Left ventricle myocardium inferior (tissue), 1 donor: ENCODE measurements at regions not wholly inside any gene's neighbourhood (a gene's known extent, or its start where the extent isn't known, plus 50 kb on each side); places are given as distances from the start of the nearest gene placed in this dataset.

Source experiments
- DNase-seq: peaks from one replicate; pipeline ENCODE4 v3.0.0-alpha.2; 2020
- H3K27ac ChIP-seq: fragments of 200-600 bp; replicated peaks from 2 replicates; pipeline ENCODE4 v1.8.0; 2021
- H3K27me3 ChIP-seq: fragments of 200-600 bp; 2 replicates; pipeline ENCODE4 v1.8.0; 2021; ENCODE audit warnings: low read depth
- H3K36me3 ChIP-seq: fragments of 200-600 bp; 2 replicates; pipeline ENCODE4 v1.8.0; 2021
- H3K4me1 ChIP-seq: fragments of 200-600 bp; 2 replicates; pipeline ENCODE4 v1.8.0; 2021
- H3K4me3 ChIP-seq: fragments of 200-600 bp; 2 replicates; pipeline ENCODE4 v1.8.0; 2021; ENCODE audit warnings: mild to moderate bottlenecking, moderate library complexity
- H3K9me3 ChIP-seq: fragments of 200-600 bp; replicated peaks from 2 replicates; pipeline ENCODE4 v1.8.0; 2021
- intact Hi-C: fragments of 100-400 bp; cut with micrococcal nuclease; formaldehyde crosslinking; loops from one replicate; pipeline ENCODE4 v1.11.0; 2022
- TF ChIP-seq, protein P1 (sequence below): fragments of 200-600 bp; IDR thresholded peaks from 2 replicates; pipeline ENCODE4 v1.8.0; 2021; ENCODE audit warnings: antibody characterized with exemption, mild to moderate bottlenecking, borderline replicate concordance
- donor health status: DM: no; HTN: yes; CAD: no; lungs with severe emphysema.

DNA sequence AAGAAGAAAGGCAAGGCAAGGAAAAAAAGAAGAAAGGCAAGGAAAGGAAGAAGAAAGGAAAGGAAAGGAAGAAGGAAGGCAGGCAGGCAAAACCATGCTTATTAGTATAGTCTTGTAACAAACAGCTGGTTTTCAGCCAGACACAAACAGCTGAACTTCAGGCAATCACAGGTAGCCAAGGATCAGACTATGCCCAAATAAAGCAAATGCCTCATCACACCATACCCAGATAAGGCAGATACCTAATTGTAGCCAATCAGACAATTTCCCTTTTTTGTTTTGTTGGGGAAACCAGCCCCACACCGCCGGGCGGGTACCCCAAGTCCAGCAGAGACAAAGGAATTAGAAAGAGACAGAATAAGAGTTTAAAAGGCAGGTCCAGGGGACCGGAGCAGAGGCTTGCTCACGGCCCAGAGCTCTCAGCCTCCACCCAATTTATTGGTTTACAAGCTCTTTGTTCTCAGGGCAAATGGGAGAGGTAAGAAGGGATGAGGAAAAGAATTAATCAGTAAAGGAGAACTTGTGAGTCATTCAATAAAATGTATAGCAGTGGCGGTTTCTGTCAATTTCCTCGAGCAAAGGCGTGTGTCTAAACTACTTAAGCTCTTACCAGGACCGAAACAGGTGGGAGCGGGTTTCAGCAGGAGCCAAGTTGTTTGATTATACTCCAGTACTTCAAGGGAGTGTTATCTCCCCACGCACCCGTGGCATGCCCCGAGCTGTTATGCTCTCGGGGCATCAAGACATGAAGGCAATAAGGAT, 886.8 kb downstream of the KCNT2 start:
- H3K27ac ChIP-seq: no peak overlapping the region
- H3K36me3 ChIP-seq: no peaks in the 10 kb centered on the region
- H3K9me3 ChIP-seq: no peaks in the 10 kb centered on the region
- no peak for DNase-seq
- H3K27me3 ChIP-seq: no peaks in the 10 kb centered on the region
- H3K4me3 ChIP-seq: no peak overlapping the region
- no peaks in the 10 kb centered on the region for H3K4me1 ChIP-seq
- intact Hi-C loops: no loop called here
- TF ChIP-seq, protein P1, sequence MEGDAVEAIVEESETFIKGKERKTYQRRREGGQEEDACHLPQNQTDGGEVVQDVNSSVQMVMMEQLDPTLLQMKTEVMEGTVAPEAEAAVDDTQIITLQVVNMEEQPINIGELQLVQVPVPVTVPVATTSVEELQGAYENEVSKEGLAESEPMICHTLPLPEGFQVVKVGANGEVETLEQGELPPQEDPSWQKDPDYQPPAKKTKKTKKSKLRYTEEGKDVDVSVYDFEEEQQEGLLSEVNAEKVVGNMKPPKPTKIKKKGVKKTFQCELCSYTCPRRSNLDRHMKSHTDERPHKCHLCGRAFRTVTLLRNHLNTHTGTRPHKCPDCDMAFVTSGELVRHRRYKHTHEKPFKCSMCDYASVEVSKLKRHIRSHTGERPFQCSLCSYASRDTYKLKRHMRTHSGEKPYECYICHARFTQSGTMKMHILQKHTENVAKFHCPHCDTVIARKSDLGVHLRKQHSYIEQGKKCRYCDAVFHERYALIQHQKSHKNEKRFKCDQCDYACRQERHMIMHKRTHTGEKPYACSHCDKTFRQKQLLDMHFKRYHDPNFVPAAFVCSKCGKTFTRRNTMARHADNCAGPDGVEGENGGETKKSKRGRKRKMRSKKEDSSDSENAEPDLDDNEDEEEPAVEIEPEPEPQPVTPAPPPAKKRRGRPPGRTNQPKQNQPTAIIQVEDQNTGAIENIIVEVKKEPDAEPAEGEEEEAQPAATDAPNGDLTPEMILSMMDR: no peak

DNA sequence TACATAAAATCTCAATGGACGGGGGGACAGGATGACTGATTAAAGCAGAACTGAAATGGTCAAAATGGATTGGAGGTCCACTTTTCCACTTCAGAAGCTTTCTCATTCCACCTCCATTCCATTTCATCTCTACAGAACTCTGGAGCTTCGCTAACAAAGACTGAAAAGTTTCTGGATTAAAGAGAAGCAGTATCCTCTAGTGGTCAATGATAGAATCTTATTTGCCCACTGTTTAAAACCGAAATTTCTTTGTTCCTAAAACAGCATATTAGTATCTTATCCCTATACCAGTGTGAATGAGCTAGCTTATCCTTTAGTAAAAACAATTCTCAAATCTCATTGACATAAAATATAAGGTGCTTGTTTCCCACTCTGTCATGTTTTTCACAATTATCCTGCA, 890.6 kb downstream of the KCNT2 start:
- H3K4me3 ChIP-seq: no peak overlapping the region
- H3K36me3 ChIP-seq: no peaks in the 10 kb centered on the region
- TF ChIP-seq, protein P1: no peak
- no peak overlapping the region for H3K27ac ChIP-seq
- intact Hi-C loops: no loop called here
- no peaks in the 10 kb centered on the region for H3K27me3 ChIP-seq
- DNase-seq: no peak
- no peaks in the 10 kb centered on the region for H3K4me1 ChIP-seq
- no peaks in the 10 kb centered on the region for H3K9me3 ChIP-seq

DNA sequence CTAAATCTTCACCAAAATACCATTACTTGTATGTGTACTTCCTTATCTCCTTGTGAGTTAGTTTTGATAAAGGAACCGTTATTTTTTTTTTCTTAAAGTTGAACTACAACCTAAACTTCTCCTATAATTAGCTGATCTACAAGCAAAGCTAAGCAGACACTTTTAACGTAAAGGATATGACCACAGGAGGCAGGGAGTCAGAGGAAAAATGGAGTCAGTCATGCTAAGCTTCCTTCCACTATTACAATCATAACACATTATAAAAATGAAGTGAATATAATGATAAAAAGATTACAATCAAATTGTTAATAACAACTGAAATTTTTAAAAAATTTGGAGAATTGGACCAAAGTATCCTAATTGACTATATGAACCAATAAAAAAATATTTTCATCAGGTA, 892.6 kb downstream of the KCNT2 start:
- H3K27ac ChIP-seq: no peak overlapping the region
- no peak for DNase-seq
- H3K36me3 ChIP-seq: no peaks in the 10 kb centered on the region
- intact Hi-C loops: no loop called here
- TF ChIP-seq, protein P1: no peak
- H3K27me3 ChIP-seq: no peaks in the 10 kb centered on the region
- H3K4me1 ChIP-seq: no peaks in the 10 kb centered on the region
- no peak overlapping the region for H3K4me3 ChIP-seq
- H3K9me3 ChIP-seq: no peaks in the 10 kb centered on the region

DNA sequence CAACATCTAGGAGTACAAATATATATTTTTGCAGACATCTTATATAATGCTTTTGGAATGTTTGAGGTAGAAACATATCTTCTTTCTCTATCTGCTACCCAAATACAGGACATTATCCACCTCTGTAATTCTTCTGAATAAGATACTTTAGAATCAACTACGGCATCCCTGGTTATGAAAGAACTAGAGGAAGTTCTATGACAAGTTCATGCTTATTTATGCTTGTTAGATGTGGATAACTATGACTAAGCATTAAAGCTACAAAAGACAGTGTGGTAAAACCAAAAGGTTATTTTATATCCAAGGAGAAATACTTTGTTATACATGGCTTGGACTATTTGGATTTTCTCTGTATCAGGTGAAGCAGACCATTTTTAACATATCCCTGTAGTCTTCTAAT, 894.0 kb downstream of the KCNT2 start:
- no peak overlapping the region for H3K4me3 ChIP-seq
- TF ChIP-seq, protein P1: no peak
- no peak overlapping the region for H3K27ac ChIP-seq
- no peaks in the 10 kb centered on the region for H3K36me3 ChIP-seq
- no peaks in the 10 kb centered on the region for H3K4me1 ChIP-seq
- DNase-seq: no peak
- H3K27me3 ChIP-seq: no peaks in the 10 kb centered on the region
- H3K9me3 ChIP-seq: no peaks in the 10 kb centered on the region
- intact Hi-C loops: no loop called here

DNA sequence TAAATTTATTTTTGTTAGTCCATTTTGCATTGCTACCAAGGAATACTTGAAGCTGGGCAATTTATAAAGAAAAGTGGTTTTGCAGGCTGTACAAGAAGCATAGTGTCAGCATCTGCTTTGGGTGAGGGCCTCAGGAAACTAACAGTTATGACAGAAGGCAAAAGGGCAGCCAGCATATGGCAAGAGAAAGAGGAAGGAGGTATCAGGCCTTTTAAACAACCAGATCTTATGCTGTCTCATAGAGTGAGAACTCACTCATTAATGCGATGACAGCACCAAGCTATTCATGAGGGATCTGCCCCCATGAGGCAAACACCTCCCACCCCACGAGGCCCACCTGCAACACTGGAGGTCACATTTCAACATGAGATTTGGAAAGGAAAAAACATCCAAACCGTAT, 898.4 kb downstream of the KCNT2 start:
- TF ChIP-seq, protein P1: no peak
- H3K4me1 ChIP-seq: no peaks in the 10 kb centered on the region
- H3K4me3 ChIP-seq: no peak overlapping the region
- H3K27me3 ChIP-seq: no peaks in the 10 kb centered on the region
- DNase-seq: no peak
- H3K36me3 ChIP-seq: no peaks in the 10 kb centered on the region
- H3K9me3 ChIP-seq: no peaks in the 10 kb centered on the region
- H3K27ac ChIP-seq: no peak overlapping the region
- intact Hi-C loops: no loop called here
